ENCODE measurements at regions not wholly inside any gene's neighbourhood (a gene's known extent, or its start where the extent isn't known, plus 50 kb on each side); places are given as distances from the start of the nearest gene placed in this dataset.

DNA sequence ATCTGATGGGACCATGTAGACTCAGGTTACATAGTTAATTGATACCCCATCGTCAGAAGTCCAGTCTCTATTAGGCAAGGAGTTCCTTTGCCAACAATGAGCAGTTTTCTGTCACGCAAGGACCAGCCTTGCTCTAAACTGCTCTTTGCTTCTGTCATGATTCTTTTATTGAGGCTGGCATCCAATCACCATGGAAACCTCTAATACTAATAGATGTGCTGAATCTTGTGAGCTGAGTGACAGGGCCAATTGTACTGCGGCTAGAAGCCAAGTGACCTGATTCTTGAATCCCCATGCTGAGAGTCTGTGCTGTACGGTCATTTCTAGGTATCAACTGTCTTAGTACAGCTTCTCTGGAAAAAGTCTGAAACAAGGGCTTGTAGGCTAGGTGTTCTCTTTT is 395.6 kb downstream of the RND3 start:
- TF ChIP-seq, protein P1, sequence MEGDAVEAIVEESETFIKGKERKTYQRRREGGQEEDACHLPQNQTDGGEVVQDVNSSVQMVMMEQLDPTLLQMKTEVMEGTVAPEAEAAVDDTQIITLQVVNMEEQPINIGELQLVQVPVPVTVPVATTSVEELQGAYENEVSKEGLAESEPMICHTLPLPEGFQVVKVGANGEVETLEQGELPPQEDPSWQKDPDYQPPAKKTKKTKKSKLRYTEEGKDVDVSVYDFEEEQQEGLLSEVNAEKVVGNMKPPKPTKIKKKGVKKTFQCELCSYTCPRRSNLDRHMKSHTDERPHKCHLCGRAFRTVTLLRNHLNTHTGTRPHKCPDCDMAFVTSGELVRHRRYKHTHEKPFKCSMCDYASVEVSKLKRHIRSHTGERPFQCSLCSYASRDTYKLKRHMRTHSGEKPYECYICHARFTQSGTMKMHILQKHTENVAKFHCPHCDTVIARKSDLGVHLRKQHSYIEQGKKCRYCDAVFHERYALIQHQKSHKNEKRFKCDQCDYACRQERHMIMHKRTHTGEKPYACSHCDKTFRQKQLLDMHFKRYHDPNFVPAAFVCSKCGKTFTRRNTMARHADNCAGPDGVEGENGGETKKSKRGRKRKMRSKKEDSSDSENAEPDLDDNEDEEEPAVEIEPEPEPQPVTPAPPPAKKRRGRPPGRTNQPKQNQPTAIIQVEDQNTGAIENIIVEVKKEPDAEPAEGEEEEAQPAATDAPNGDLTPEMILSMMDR (IDR thresholded peaks at IDR 0.05; ENCODE audit: insufficient read depth, low read length, severe bottlenecking): no peak
- DNase-seq (ENCODE audit: low read depth) (no peak), FAIRE-seq (no peak)
- Histone ChIP-seq H3K36me3 (ENCODE audit: control insufficient read depth, insufficient read depth, low read length) (no peaks in the 10 kb centered on the region), H3K4me3 (ENCODE audit: low read depth, low read length) (no peak overlapping the region), H3K27me3 (ENCODE audit: control insufficient read depth, insufficient read depth, low read length) (no peaks in the 10 kb centered on the region)

DNA sequence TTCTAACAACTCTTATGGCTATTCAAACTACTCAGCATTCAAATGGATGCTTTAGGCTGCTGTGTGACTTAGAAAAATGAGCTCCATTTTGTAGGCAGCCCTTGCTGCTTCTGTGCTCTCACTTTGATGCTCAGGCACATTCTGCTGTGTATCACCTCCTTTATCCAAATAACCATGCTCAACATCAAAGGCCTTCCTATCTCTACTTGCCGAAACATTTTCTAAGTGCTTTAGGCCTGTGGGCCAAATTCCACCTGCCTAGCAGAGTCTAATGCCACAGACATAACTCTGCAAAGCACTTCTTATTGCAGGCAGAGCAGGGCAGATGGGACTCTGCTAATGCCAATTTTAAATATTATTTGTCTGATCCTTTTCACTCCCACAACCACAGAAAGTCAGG is 397.4 kb downstream of the RND3 start:
- Histone ChIP-seq H3K36me3 (ENCODE audit: control insufficient read depth, insufficient read depth, low read length) (no peaks in the 10 kb centered on the region), H3K4me3 (ENCODE audit: low read depth, low read length) (no peak overlapping the region), H3K27me3 (ENCODE audit: control insufficient read depth, insufficient read depth, low read length) (no peaks in the 10 kb centered on the region)
- no peak for FAIRE-seq
- no peak for DNase-seq (ENCODE audit: low read depth)
- TF ChIP-seq, protein P1 (IDR thresholded peaks at IDR 0.05; ENCODE audit: insufficient read depth, low read length, severe bottlenecking): no peak

DNA sequence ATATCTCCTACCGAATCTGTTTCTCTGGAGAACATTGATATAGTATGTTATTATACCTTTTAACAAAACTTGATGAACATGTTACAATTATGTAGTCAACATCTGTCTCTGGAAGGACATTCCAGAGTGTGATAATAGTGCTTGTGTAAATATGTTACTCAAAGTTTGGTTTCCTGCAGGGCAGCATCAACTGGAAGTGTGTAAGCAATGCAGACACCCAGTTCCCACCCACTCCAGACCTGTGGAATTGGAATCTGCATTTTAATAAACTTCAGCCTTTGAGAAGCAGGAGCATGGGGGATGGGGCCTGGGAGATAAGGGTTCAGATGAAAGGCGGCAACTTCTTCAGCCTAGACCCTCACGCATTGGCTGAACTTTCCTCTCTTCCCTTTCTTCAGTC is 398.9 kb downstream of the RND3 start:
- no peaks in the 10 kb centered on the region for H3K27me3 ChIP-seq (ENCODE audit: control insufficient read depth, insufficient read depth, low read length)
- TF ChIP-seq, protein P1 (IDR thresholded peaks at IDR 0.05; ENCODE audit: insufficient read depth, low read length, severe bottlenecking): no peak
- FAIRE-seq (no peak), DNase-seq (ENCODE audit: low read depth) (peak; percentile 89)
- no peaks in the 10 kb centered on the region for H3K36me3 ChIP-seq (ENCODE audit: control insufficient read depth, insufficient read depth, low read length)
- no peak overlapping the region for H3K4me3 ChIP-seq (ENCODE audit: low read depth, low read length)

DNA sequence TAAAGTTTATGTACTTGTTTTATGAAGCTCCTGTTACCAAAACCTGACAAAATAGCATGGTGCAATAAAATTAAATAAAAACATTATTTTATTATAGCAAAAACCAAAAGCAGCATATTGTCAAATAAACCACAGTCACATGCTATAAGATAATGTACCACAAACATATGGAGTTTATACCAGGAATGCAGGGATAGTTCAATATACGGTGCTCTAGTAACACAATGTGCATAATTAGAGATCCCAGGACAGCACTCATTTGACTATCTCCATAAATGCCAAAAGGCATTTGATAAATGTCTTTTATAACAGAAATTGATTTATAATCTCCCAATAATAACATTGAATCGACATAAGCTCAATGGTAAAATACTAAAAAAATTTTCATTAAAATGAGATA is 402.0 kb downstream of the RND3 start:
- DNase-seq (ENCODE audit: low read depth) (no peak), FAIRE-seq (no peak)
- Histone ChIP-seq H3K27me3 (ENCODE audit: control insufficient read depth, insufficient read depth, low read length) (no peaks in the 10 kb centered on the region), H3K4me3 (ENCODE audit: low read depth, low read length) (no peak overlapping the region), H3K36me3 (ENCODE audit: control insufficient read depth, insufficient read depth, low read length) (no peaks in the 10 kb centered on the region)
- TF ChIP-seq, protein P1 (IDR thresholded peaks at IDR 0.05; ENCODE audit: insufficient read depth, low read length, severe bottlenecking): no peak

DNA sequence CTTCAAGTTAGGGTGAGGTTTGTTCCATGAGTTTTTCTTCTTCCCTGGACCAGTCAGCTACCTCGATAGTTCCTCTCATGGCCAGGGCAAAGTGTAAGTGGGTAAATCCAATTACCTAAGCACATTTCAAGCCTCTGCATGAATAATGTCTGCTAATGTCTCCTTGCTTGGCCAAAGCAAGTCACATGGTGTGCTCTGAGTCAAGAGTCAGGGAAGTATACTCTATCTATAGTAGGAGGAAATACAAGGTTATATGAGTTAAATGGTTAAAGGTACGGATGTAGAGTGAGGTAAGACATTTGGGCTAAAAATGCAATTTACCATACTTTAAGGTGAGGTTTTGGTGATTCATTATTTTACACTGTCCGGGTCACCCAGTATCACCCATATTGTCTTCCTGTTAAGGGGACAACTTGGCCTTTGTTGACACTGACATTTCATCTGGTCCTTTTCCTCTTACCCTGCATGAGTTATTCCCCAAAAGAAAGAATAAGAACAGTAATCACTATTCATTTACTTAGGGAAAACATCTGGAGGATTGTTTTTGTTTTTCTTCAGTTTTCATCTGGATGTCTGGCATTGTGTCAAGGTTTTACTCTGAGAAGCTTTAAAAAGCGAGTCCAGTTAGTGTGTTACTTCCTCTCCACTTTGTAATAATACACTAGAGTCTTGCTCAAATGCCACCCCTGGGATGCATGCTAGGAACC is 405.5 kb downstream of the RND3 start:
- Histone ChIP-seq H3K36me3 (ENCODE audit: control insufficient read depth, insufficient read depth, low read length) (no peaks in the 10 kb centered on the region), H3K27me3 (ENCODE audit: control insufficient read depth, insufficient read depth, low read length) (no peaks in the 10 kb centered on the region), H3K4me3 (ENCODE audit: low read depth, low read length) (no peak overlapping the region)
- DNase-seq (ENCODE audit: low read depth): peak; percentile 48
- no peak for FAIRE-seq
- TF ChIP-seq, protein P1 (IDR thresholded peaks at IDR 0.05; ENCODE audit: insufficient read depth, low read length, severe bottlenecking): no peak

DNA sequence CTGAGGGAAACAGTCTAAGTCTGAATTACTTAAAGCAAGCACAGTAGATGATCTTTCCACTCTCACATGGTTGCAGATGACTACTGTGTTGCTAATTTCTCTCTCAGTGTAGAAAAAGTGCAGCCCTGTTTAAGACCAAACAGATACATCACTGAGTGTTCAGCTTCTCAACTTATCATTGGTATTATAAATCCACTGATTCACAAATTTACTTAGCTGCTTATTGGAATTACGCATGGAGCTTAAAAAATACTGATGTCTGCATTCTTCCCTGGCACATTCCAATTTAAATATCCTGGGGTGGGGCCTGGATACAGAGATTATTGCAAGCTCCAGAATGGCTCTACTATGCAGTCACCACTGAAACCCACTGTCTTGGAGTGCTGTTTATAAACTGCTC is 411.2 kb downstream of the RND3 start:
- Histone ChIP-seq H3K36me3 (ENCODE audit: control insufficient read depth, insufficient read depth, low read length) (no peaks in the 10 kb centered on the region), H3K27me3 (ENCODE audit: control insufficient read depth, insufficient read depth, low read length) (no peaks in the 10 kb centered on the region), H3K4me3 (ENCODE audit: low read depth, low read length) (no peak overlapping the region)
- TF ChIP-seq, protein P1 (IDR thresholded peaks at IDR 0.05; ENCODE audit: insufficient read depth, low read length, severe bottlenecking): no peak
- FAIRE-seq (no peak), DNase-seq (ENCODE audit: low read depth) (peak; percentile 84)

All from bronchial epithelial cell (primary cell).